ENCODE measurements at regions not wholly inside any gene's neighbourhood (a gene's known extent, or its start where the extent isn't known, plus 50 kb on each side); places are given as distances from the start of the nearest gene placed in this dataset.

GRCh38 chr3:35965908-35966307, 326.6 kb downstream of the ARPP21 start:
- intact Hi-C loops (cut with micrococcal nuclease; ENCODE audit: unreplicated experiment), result loop anchor here (1.0 to 5.0 kb wide), 4 partner anchors 166 to 735 kb away; no protein-coding TSS in a partner anchor
- POLR2A ChIA-PET (ENCODE audit: low non-redundant PET), result interaction anchor here (0.8 kb wide), 1 partner anchor 575 kb away, joined by 3 read pairs; no protein-coding TSS in a partner anchor
- DNase-seq (ENCODE audit: low spot score), result peak; percentile 72

GRCh38 chr3:35966629-35967464, 327.5 kb downstream of the ARPP21 start:
- no peaks in the 10 kb centered on the region for H3K36me3 ChIP-seq (ENCODE audit: insufficient read depth, low read length, poor library complexity, severe bottlenecking)
- no peak for DNase-seq (ENCODE audit: low spot score)
- intact Hi-C loops (cut with micrococcal nuclease; ENCODE audit: unreplicated experiment), result loop anchor here (1.0 to 5.0 kb wide), 4 partner anchors 165 to 734 kb away; no protein-coding TSS in a partner anchor
- no peaks in the 10 kb centered on the region for H3K27me3 ChIP-seq (replicated peaks; ENCODE audit: insufficient read depth, low read depth, low read length, poor library complexity)
- ChIA-PET CTCF (interaction anchor here (0.5 to 1.3 kb wide), 3 partner anchors 184 to 574 kb away, joined by 3 to 12 read pairs (median 3); no protein-coding TSS in a partner anchor), POLR2A (ENCODE audit: low non-redundant PET) (no interaction called here)
- TF ChIP-seq EZH2 (IDR thresholded peaks at IDR 0.05; ENCODE audit: borderline replicate concordance, low read depth, low read length, poor library complexity, severe bottlenecking), result no peak
- TF ChIP-seq CTCF (conservative IDR thresholded peaks at IDR 0.05; ENCODE audit: low read depth, low read length), result no peak
- no TSS peak for BruUV-seq (replicated peaks)
- H3K9me3 ChIP-seq (ENCODE audit: low read depth, low read length, poor library complexity, severe bottlenecking), result no peaks in the 10 kb centered on the region
- no peak overlapping the region for H3K27ac ChIP-seq (ENCODE audit: low read depth, low read length, poor library complexity, severe bottlenecking)
- H3K4me1 ChIP-seq (ENCODE audit: insufficient read depth, low read length, poor library complexity, severe bottlenecking), result peaks cover 47% of the 10 kb centered on the region
- H3K4me3 ChIP-seq (ENCODE audit: low read depth, low read length, poor library complexity, severe bottlenecking), result no peak overlapping the region

More at GRCh38 chr3:35965908-35966307, 326.6 kb downstream of the ARPP21 start:
- BruUV-seq (replicated peaks), result no TSS peak
- Histone ChIP-seq H3K4me1 (ENCODE audit: insufficient read depth, low read length, poor library complexity, severe bottlenecking) (peaks cover 39% of the 10 kb centered on the region), H3K4me3 (ENCODE audit: low read depth, low read length, poor library complexity, severe bottlenecking) (no peak overlapping the region), H3K36me3 (ENCODE audit: insufficient read depth, low read length, poor library complexity, severe bottlenecking) (no peaks in the 10 kb centered on the region), H3K9me3 (ENCODE audit: low read depth, low read length, poor library complexity, severe bottlenecking) (no peaks in the 10 kb centered on the region), H3K27me3 (replicated peaks; ENCODE audit: insufficient read depth, low read depth, low read length, poor library complexity) (no peaks in the 10 kb centered on the region), H3K27ac (ENCODE audit: low read depth, low read length, poor library complexity, severe bottlenecking) (no peak overlapping the region)
- CTCF ChIA-PET, result interaction anchor here (0.5 to 1.3 kb wide), 4 partner anchors 185 to 993 kb away, joined by 3 to 12 read pairs (median 3); no protein-coding TSS in a partner anchor
- TF ChIP-seq EZH2 (IDR thresholded peaks at IDR 0.05; ENCODE audit: borderline replicate concordance, low read depth, low read length, poor library complexity, severe bottlenecking), result no peak
- TF ChIP-seq CTCF (conservative IDR thresholded peaks at IDR 0.05; ENCODE audit: low read depth, low read length), result peak; percentile 76

GRCh38 chr3:35968043-35968622, 328.8 kb downstream of the ARPP21 start:
- ChIA-PET CTCF (no interaction called here), POLR2A (ENCODE audit: low non-redundant PET) (no interaction called here)
- intact Hi-C loops (cut with micrococcal nuclease; ENCODE audit: unreplicated experiment), result loop anchor here (5.0 kb wide), 2 partner anchors 164 to 359 kb away; no protein-coding TSS in a partner anchor
- Histone ChIP-seq H3K36me3 (ENCODE audit: insufficient read depth, low read length, poor library complexity, severe bottlenecking) (no peaks in the 10 kb centered on the region), H3K4me1 (ENCODE audit: insufficient read depth, low read length, poor library complexity, severe bottlenecking) (peaks cover 47% of the 10 kb centered on the region), H3K27ac (ENCODE audit: low read depth, low read length, poor library complexity, severe bottlenecking) (peak overlapping the region; percentile 15), H3K9me3 (ENCODE audit: low read depth, low read length, poor library complexity, severe bottlenecking) (no peaks in the 10 kb centered on the region), H3K4me3 (ENCODE audit: low read depth, low read length, poor library complexity, severe bottlenecking) (no peak overlapping the region), H3K27me3 (replicated peaks; ENCODE audit: insufficient read depth, low read depth, low read length, poor library complexity) (no peaks in the 10 kb centered on the region)
- no TSS peak for BruUV-seq (replicated peaks)
- DNase-seq (ENCODE audit: low spot score), result no peak
- TF ChIP-seq CTCF (conservative IDR thresholded peaks at IDR 0.05; ENCODE audit: low read depth, low read length) (no peak; the same call in 1 of the 2 replicates), EZH2 (IDR thresholded peaks at IDR 0.05; ENCODE audit: borderline replicate concordance, low read depth, low read length, poor library complexity, severe bottlenecking) (no peak)
